Activated CD8-positive, alpha-beta memory T cell treated with anti-CD3 and anti-CD28 coated beads, Interleukin-2, amount 50 U/mL, for 24 hours (primary cell): ENCODE measurements at regions not wholly inside any gene's neighbourhood (a gene's known extent, or its start where the extent isn't known, plus 50 kb on each side); places are given as distances from the start of the nearest gene placed in this dataset.

ENCODE experiments used
- DNase-seq: peaks from one replicate; pipeline ENCODE4 v3.0.0-alpha.2; 2020; ENCODE audit errors: extremely low read depth

GRCh38 chr2:234768608-234769196 lies 183.1 kb upstream of the SH3BP4 start:
- no peak for DNase-seq

- DNase-seq: no peak
These were observed 186.5 kb upstream of the SH3BP4 start for GRCh38 chr2:234765279-234765678.

DNA sequence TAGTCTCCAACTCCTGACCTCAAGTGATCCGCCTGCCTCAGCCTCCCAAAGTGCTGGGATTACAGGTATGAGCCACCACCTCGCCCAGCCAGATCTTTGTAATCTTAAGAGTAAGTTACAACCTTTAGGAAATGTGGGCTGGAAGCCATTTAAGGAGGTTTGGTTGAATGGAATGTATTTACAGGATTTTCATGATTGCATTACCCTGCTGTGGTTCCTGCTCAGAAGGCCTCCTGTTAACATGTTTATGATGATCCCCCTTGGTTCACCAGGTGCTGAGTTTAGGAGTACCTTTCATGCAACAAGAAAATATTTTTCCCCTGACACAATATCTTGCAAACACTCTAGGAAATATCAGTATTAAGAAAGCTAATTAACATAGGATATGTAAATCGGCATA lies 187.4 kb upstream of the SH3BP4 start:
- no peak for DNase-seq

DNA sequence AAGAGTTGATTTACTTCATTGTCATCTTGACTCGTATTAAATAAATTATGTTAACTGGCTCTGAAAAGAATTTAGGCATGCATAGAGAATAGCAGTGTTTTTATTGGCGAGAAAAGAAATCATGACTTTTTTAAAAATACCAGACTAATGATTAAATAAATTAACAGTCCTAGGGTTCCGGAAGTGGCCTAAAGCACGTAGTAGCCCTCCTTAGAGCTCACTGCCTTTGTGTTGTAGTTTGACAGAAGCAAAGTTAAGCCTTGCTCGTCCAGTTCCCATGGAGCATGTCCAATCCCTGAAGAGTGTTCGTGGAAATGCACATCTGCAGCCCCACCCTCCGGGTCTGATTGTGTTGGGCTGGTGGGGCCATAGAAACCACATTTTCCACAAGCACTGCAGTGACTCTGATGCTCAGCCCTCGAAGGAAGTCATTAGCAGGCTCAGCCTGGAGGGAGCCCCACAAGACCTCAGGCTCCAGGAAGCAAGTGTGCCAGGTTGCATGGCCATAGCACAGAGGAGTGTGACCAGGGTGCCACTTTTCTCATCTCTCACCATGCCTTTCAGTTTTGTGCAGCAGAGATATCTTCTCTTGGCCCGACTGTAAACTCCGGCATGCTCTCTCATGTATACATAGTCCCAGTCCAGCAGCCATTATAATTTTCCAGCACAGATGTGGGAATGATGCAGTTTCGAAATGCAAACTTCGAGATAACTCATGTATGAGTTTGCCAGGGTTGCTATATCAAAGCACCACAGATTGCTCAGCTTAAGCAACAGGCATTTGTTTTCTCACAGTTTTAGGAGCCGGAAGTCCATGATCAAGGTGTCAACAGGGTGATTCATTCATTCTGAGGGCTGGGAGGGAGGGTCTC lies 188.6 kb upstream of the SH3BP4 start:
- no peak for DNase-seq

DNA sequence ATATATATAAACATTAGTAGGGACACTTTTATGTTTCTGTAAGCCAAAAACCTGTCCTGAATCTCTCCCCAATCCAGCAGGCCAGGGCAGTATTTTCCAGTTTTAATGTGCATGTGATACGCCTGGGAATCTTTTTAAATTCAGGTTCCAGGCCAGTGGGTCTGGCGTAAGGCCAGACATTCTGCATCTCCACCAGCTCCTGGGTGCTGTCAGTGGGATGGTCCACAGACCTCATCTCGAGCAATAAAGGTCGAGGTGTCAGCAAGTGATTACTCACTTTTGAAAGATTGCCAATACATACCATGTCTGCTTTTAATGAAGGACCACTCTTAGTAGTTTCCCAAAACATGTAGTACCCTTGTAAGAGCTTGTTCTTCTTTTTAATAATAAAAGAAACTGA lies 189.9 kb upstream of the SH3BP4 start:
- DNase-seq: no peak

GRCh38 chr2:234754126-234754525 lies 197.7 kb upstream of the SH3BP4 start:
- no peak for DNase-seq

GRCh38 chr2:234753701-234754100 lies 198.1 kb upstream of the SH3BP4 start:
- no peak for DNase-seq

DNA sequence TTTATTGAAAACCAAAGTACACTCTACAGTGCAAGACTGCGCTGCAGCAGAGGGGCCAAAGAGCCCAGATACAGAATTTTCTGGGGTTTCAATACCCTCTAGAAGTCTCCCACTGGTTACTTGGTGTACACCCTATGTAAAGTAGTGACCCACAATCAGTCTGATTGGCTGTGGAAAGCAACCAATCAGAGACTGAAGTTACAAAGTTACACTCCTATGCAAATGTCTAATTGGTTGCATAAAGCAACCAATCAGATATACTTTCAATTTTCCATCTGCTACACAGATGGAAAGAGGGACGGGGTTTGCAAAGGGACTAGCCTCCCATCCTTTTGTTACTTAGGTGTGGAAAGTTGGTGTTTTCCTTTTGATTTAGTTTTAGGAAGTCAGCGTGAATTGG lies 198.9 kb upstream of the SH3BP4 start:
- no peak for DNase-seq

GRCh38 chr2:234751275-234751973 lies 200.4 kb upstream of the SH3BP4 start:
- no peak for DNase-seq

DNA sequence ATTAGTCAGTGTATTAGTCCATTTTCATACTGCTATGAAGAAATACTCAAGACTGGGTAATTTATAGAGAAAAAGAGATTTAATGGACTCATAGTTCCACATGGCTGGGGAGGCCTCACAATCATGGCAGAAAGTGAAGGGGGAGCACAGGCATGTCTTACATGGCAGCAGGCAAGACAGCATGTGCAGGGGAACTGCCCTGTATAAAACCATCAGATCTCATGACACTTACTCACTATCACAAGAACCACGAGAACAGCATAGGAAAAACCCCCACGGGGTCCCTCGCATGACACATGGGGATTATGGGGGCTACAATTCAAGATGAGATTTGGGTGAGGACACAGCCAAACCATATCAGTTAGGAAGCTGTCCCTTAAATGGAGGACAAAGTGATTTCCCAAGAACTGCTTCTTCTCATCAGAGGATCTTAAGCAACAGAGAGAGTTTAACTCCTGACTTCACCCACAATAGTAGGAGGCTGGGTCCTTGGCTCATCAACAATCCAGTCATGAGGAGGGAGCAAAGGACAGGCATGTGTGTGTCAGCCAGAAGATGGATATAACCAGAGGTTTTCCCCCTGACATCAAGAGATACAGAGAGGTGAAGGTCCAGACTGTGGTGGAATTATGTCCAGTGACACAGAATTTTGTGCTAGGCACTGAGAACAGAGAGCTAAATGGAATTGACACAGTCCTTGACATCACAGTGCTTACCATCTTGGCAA lies 203.8 kb upstream of the SH3BP4 start:
- no peak for DNase-seq

- DNase-seq: no peak
These were observed 204.8 kb upstream of the SH3BP4 start for GRCh38 chr2:234747032-234747431.

GRCh38 chr2:234745347-234745746 lies 206.5 kb upstream of the SH3BP4 start:
- no peak for DNase-seq

DNA sequence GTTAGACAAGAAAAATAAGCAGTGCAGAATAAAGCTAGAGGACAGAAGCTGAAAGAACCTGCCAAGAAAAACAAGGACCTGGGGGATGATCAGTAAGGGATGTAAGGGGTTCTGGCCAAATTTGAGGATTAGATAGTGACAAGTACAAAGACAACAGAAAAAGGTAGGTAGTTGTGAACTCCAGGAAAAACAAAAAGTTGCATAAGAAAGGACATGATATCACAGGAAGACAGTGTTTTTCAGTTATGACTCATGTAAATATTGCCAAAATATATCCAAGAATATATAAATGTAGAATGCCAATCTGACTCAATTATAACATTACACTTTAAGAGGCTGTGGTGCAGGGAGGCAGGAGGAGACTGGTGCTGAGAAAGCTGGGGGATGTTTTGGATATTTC lies 209.8 kb upstream of the SH3BP4 start:
- DNase-seq: no peak

DNA sequence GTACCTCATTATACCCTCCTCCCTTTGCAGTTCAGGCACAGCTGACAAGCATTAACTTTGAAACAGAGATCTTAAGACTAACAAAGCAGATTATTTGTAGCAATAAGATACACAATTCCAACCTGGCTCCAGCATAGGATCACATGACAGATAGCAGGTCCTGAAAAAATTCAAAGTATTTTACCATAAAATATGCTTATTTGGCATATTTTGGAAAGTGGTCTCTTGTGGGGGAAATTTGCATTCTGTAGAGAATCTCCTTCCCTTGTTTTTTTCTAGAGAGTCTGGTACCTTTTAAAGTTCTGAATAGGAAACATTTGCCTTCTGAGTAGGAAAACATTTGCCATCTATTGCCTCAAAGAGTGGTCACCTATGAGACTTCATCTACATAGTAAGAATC lies 212.8 kb upstream of the SH3BP4 start:
- DNase-seq: no peak

- no peak for DNase-seq
These were observed 216.0 kb upstream of the SH3BP4 start for GRCh38 chr2:234735829-234736228.

GRCh38 chr2:234733795-234734600 lies 217.8 kb upstream of the SH3BP4 start:
- no peak for DNase-seq

DNA sequence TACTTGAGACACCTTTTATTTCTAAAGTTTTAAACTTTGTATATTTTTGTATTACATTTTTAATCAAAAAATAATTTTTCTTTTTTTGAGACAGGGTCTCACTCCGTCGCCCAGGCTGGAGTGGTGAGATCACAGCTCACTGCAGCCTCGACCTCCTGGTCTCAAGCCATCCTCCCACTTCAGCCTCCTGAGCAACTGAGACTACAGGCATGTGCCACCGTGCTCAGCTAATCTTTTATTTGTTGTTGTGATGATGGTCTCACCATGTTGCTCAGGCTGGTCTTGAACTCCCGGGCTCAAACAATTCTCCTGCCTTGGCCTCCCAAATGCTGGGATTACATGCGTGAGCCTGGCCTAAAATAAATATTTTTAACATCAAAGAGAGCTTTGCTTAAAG lies 218.7 kb upstream of the SH3BP4 start:
- DNase-seq: no peak

- no peak for DNase-seq
These were observed 219.3 kb upstream of the SH3BP4 start for GRCh38 chr2:234732404-234733092.

GRCh38 chr2:234731236-234731635 lies 220.6 kb upstream of the SH3BP4 start:
- no peak for DNase-seq

- DNase-seq: no peak
These were observed 221.7 kb upstream of the SH3BP4 start for GRCh38 chr2:234730066-234730640.
